ENCODE measurements at regions not wholly inside any gene's neighbourhood (a gene's known extent, or its start where the extent isn't known, plus 50 kb on each side); places are given as distances from the start of the nearest gene placed in this dataset.

DNA sequence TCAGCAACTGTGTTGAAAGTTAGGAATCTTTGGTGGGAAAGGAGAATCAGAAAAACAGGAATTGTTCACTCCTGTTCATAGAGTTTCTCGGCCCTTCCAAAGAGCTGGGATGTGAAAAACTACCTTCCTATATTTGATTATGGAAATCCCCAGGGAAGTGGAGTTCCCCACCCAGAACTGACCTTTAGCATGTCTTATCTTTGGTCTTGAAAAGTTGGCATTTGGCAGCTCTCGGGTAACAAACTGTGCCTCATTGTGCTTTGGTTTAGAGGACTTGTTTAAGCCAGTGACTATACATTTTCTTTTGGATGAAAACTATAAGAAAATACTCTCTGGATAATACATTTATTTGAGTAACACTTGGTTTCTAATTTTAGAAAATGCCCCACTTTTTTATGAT lies 51.3 kb upstream of the CERS6 start:
- TF ChIP-seq, protein P1, sequence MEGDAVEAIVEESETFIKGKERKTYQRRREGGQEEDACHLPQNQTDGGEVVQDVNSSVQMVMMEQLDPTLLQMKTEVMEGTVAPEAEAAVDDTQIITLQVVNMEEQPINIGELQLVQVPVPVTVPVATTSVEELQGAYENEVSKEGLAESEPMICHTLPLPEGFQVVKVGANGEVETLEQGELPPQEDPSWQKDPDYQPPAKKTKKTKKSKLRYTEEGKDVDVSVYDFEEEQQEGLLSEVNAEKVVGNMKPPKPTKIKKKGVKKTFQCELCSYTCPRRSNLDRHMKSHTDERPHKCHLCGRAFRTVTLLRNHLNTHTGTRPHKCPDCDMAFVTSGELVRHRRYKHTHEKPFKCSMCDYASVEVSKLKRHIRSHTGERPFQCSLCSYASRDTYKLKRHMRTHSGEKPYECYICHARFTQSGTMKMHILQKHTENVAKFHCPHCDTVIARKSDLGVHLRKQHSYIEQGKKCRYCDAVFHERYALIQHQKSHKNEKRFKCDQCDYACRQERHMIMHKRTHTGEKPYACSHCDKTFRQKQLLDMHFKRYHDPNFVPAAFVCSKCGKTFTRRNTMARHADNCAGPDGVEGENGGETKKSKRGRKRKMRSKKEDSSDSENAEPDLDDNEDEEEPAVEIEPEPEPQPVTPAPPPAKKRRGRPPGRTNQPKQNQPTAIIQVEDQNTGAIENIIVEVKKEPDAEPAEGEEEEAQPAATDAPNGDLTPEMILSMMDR (IDR thresholded peaks at IDR 0.05) = no peak
- no peak for TF ChIP-seq POLR2A (IDR thresholded peaks at IDR 0.05; ENCODE audit: low read depth)
